22Rv1 (cell line): ENCODE measurements at regions not wholly inside any gene's neighbourhood (a gene's known extent, or its start where the extent isn't known, plus 50 kb on each side); places are given as distances from the start of the nearest gene placed in this dataset.
A peak's percentile ranks its signal among the peaks of the same experiment; 100 is the strongest.

ENCODE experiments used
- H3K27ac ChIP-seq: fragments of 450-650 bp; 2 replicates; pipeline ENCODE4 v1.5.1; 2017
- ZFX ChIP-seq: fragments of 450-650 bp; IDR thresholded peaks from 2 replicates; pipeline ENCODE4 v1.6.1; 2017; ENCODE audit warnings: antibody characterized with exemption, borderline replicate concordance
- TF ChIP-seq, protein P1 (sequence below): fragments of 450-650 bp; IDR thresholded peaks from 2 replicates; pipeline ENCODE4 v1.5.1; 2017; ENCODE audit warnings: mild to moderate bottlenecking

DNA sequence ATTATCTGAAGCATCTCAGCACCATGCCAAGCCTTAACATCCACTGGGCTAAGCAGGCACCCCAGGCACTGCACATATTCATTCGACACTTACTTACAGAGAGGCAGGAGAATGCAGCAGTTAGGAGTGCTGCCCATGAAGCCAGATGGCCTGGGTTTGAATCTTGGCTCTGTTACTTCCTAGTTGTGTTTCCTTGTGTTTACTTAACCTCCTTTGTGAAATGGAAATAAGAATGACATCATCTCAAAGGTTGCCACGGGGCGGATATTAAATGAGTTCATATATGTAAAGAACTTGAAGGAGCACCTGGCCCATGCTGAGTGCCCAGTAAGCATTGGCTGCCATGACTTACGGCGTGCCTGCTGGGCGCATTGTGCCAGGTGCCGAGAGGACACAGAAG lies 565.2 kb downstream of the CDK5RAP2 start:
- TF ChIP-seq, protein P1, sequence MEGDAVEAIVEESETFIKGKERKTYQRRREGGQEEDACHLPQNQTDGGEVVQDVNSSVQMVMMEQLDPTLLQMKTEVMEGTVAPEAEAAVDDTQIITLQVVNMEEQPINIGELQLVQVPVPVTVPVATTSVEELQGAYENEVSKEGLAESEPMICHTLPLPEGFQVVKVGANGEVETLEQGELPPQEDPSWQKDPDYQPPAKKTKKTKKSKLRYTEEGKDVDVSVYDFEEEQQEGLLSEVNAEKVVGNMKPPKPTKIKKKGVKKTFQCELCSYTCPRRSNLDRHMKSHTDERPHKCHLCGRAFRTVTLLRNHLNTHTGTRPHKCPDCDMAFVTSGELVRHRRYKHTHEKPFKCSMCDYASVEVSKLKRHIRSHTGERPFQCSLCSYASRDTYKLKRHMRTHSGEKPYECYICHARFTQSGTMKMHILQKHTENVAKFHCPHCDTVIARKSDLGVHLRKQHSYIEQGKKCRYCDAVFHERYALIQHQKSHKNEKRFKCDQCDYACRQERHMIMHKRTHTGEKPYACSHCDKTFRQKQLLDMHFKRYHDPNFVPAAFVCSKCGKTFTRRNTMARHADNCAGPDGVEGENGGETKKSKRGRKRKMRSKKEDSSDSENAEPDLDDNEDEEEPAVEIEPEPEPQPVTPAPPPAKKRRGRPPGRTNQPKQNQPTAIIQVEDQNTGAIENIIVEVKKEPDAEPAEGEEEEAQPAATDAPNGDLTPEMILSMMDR: no peak
- no peak for TF ChIP-seq ZFX
- H3K27ac ChIP-seq: no peak overlapping the region

DNA sequence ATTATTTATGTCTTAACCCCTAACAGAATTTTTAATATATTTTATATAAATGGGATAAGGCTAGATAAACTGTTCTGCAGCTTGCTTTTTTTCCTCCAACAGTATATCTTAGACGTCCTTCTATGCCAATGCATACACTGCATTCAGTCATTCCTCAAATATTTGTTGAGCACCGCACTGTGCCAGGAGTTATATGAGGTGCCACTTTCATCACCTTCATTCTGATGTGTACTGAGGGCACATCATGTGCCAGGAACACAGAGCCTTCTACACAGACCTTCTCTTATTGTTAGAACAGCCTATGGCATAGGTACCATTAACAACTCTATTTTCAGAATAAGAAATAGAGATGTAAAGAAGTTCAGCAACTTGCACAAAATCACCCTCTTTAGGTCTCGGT lies 570.1 kb downstream of the CDK5RAP2 start:
- H3K27ac ChIP-seq: no peak overlapping the region
- TF ChIP-seq, protein P1: no peak
- TF ChIP-seq ZFX: no peak

DNA sequence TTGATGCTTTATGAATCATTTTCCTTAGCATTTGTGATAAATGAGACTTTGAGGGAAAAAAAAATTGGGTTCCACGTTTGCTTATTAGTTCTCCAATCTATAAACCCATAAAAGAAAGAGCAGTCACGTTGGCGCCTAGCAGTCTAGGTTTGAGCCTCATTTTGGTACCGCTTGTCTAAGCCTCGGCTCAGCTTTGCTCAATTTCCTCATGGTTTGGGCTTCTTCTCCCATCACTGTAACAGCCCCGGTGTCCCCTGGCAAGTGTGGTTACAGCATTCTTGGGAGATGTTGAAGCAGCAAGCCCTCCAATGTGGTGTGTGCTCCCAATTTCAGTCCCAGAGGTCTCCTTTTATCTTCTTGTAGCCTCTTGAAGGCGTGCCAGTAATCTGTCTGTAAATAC lies 578.4 kb downstream of the CDK5RAP2 start:
- no peak overlapping the region for H3K27ac ChIP-seq
- TF ChIP-seq, protein P1: no peak
- no peak for TF ChIP-seq ZFX

DNA sequence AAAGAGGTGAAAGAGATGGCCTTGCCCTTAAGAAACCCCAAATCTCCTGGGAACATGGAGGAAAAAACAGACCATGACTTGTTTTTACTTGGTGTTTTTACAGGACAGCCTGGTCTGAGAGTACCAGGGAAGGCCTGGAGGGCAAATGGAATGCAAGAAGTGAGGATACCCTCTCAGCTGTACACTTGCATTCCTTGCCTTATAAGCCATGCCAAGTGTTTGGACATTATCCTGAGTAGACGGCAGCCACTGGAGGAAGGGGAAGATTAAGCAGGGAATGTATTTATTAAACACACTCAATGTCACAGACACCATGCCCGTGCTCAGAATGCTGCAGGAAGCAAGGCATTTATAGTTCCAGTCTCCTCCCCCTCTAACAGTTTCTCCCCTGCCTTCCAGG lies 581.4 kb downstream of the CDK5RAP2 start:
- TF ChIP-seq ZFX: no peak
- TF ChIP-seq, protein P1: no peak
- H3K27ac ChIP-seq: no peak overlapping the region

DNA sequence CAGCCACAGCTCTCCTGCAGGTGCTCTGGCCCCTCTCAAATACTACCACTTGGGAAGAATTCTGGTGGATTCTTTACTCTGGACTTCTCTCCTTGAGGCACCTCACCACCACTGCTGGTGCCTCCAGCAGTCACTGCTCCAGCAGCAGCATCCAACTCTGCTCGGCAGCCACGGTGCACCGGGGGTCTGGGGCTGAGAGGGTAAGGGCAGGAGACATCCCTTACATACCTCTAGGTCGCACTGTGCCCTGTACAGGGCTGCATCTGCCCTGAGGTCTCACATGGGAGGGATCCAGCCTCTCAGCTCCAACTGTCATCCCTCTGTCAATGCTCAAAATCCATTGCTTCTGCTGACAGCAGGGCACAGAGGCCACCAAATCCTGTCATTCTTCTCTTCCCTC lies 588.2 kb downstream of the CDK5RAP2 start:
- H3K27ac ChIP-seq: no peak overlapping the region
- TF ChIP-seq, protein P1: no peak
- TF ChIP-seq ZFX: no peak

DNA sequence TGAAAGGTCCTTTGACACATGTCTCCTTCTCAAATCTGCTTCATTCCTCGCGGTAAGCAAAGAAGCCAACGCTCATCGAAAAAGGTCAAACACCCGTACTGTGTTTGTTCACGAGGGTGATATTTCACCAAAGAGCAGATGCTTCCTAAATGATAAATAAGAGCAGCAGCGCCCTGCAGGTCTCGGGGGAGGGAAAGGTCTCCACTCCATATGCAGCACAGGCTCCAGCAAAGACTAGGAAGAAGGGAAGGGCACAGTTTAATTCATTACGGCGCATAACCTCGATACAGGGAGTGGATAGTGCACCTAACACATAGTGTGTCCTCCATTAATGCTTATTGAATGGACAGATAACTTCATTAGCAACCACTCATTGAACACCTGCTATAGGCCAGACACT lies 593.3 kb downstream of the CDK5RAP2 start:
- TF ChIP-seq ZFX: no peak
- TF ChIP-seq, protein P1: no peak

DNA sequence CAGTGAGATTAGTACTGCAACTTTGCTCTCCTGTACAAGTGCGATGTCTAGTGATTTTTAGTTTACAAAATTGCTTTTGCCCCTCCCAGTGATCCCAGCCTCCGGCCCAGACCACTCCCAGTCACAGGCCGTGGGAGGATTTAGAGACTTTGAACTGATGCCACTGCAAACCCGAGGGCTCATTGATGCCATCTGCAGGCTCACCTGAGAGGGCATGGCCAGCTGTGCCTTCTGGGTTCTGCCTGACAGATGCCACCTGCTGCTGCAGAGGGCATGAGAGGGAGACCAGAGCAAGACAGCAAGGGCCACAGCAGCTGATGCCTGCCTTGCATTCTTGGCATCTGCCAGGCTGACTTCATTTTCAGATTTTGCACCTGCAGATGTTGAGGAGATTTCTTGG lies 593.8 kb downstream of the CDK5RAP2 start:
- H3K27ac ChIP-seq: no peak overlapping the region
- no peak for TF ChIP-seq ZFX
- TF ChIP-seq, protein P1: peak; percentile 56

More for the DNA sequence above, 593.3 kb downstream of the CDK5RAP2 start:
- H3K27ac ChIP-seq: no peak overlapping the region
